Erythroblast (primary cell): ENCODE measurements at regions not wholly inside any gene's neighbourhood (a gene's known extent, or its start where the extent isn't known, plus 50 kb on each side); places are given as distances from the start of the nearest gene placed in this dataset.

Experiments used
- GATA1 ChIP-seq: IDR thresholded peaks from 2 replicates; pipeline ENCODE4 v1.6.1; 2011; ENCODE audit warnings: low read depth, mild to moderate bottlenecking, control low read depth, low read length, moderate library complexity
- POLR2A ChIP-seq: IDR thresholded peaks from 2 replicates; pipeline ENCODE4 v1.6.1; 2011; ENCODE audit warnings: mild to moderate bottlenecking, low read length

GRCh38 chr2:138298120-138298814 is 203.3 kb upstream of the SPOPL start:
- no peak for TF ChIP-seq POLR2A
- no peak for TF ChIP-seq GATA1
